Head of caudate nucleus (tissue), 42 donors: ENCODE measurements at regions not wholly inside any gene's neighbourhood (a gene's known extent, or its start where the extent isn't known, plus 50 kb on each side); places are given as distances from the start of the nearest gene placed in this dataset.
A peak's percentile ranks its signal among the peaks of the same experiment; 100 is the strongest.

Experiments
- DNase-seq, 42 donors: peaks; one replicate each; pipeline versions ENCODE4 v3.0.0 to v3.0.0-alpha.2; 2020 to 2021; ENCODE audit warnings: mixed read lengths in 7 of 42
- intact Hi-C: fragments of 100-400 bp; cut with DNase I; formaldehyde crosslinking; loops from one replicate; pipeline ENCODE4 v1.15.0; 2022

DNA sequence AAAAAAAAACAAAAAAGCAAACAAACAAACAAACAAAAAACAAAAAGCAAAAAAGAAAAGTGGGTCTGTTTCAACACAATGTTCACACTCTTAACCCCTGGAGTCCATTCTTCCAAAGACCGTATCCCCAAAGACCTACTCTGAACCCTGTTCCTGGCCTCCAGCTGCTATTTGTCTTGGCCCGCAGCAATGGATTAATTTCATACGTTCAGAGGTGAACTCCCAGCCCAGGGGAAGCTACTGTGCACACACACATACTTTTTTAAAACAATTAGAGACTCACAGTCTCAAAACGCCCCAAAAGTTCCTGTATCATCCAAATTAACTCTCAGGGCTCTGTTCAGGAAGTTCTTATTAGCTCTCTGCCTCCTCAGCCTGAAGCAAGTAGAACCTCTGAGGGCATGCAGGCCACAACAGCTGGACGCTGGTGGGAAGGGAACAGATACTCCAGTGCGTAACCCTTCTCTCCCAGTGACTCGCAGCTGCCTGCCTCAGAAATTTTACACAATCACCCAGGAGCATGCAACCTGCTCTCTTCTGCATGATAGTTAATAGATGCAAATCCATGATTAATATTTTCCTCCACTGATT lies 395.4 kb downstream of the RRAGC start:
- intact Hi-C loops = no loop called here
- no peak for DNase-seq

GRCh38 chr1:38463074-38463473 lies 396.5 kb downstream of the RRAGC start:
- no peak for DNase-seq
- intact Hi-C loops = no loop called here

GRCh38 chr1:38456531-38456876 lies 403.1 kb downstream of the RRAGC start:
- intact Hi-C loops = no loop called here
- DNase-seq = no peak

DNA sequence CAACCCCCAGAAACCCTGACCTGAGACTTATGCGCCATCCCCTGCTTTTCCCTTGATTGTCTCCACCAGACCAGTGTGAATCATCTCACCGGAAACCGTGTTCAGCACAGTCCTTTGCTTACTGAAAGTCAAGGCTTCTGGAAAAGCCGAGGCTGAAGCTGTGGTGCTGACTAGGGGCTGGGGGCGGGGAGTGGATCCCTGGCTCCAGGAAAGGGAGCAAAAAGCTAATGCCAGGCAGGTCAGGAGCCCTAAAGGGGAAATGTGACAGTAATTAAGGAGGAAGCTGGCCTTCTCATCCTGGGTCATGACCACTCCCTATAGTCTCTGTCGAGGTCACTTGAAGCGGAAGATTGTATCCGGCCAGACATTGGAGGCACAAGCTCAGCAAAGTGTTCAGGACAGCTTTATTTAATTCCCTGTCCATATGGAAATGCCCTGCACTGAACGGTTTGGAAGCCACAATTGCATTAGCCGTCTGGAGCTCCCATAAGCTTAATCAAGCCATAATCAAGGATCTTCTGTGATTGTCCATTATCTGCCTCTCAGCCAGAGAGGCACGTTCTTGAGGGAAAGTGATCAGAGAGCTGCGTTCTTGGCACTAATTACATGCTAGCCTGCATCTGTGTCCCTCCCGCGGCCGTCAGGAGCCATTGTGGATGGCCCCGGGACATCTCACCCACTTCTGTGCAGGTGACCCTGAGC lies 403.6 kb downstream of the RRAGC start:
- intact Hi-C loops = no loop called here
- no peak for DNase-seq

DNA sequence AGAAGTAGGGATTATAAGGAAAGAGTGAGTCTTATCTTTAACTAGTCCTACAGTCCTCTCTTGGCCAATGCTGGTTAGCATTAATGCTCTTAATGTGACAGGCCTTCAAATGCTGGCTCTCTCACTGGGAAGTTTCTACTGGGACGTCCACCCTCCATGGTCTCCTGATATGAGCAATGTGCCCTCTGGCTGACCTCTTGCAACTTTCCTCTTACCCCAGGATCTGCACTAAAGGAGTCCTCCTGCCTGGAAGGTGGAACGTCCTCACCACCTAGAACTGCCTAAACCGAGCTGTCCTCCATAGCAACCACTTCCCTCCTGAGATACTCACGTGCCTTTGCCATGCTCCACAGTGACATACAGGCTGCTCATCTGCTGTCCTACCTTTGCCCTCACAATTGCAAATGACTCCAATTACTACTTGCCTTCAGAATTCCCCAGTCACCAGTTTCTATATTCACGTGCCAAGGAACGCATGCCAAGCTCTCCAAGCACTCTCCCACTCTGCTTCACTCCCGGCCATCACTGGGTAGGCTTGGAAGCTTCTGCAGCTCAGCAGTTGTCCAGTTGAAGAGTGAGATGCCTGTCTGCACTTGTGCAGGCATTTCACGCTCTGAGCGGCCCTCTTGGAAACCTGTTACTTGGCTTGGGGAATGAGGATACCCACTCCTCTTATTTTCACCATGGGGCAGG lies 404.7 kb downstream of the RRAGC start:
- DNase-seq = no peak

GRCh38 chr1:38454236-38454635 lies 405.3 kb downstream of the RRAGC start:
- intact Hi-C loops = no loop called here
- no peak for DNase-seq

More for the DNA sequence above, 404.7 kb downstream of the RRAGC start:
- intact Hi-C loops = no loop called here

DNA sequence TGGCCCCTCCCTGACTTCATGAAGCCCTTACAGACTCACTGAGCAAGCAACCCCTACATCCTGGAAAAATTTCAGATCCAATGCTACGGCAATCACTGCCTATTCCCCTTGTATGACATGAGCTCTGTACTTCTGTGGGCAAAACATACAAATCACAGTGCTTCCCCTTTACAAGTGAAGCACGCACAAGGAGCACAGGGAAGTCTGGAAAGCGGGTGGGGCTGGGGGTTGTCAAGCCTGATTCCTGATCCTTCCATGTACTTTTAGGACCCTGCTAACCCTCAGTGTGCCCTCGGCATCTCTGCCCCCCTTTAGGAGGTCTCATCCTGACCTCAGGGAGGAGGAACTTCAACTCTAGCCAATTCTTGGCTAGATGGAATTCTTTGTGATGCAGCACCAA lies 405.7 kb upstream of the POU3F1 start:
- intact Hi-C loops = no loop called here
- no peak for DNase-seq

- intact Hi-C loops = no loop called here
- DNase-seq = peak in 5 of 42 donors; percentile 12 to 71 (median 47)
Observed at GRCh38 chr1:38451541-38451993, 405.0 kb upstream of the POU3F1 start.

- intact Hi-C loops = no loop called here
- no peak for DNase-seq
Observed at GRCh38 chr1:38448893-38449292, 402.3 kb upstream of the POU3F1 start.

- no peak for DNase-seq
- intact Hi-C loops = no loop called here
Observed at GRCh38 chr1:38446936-38447335, 400.3 kb upstream of the POU3F1 start.

DNA sequence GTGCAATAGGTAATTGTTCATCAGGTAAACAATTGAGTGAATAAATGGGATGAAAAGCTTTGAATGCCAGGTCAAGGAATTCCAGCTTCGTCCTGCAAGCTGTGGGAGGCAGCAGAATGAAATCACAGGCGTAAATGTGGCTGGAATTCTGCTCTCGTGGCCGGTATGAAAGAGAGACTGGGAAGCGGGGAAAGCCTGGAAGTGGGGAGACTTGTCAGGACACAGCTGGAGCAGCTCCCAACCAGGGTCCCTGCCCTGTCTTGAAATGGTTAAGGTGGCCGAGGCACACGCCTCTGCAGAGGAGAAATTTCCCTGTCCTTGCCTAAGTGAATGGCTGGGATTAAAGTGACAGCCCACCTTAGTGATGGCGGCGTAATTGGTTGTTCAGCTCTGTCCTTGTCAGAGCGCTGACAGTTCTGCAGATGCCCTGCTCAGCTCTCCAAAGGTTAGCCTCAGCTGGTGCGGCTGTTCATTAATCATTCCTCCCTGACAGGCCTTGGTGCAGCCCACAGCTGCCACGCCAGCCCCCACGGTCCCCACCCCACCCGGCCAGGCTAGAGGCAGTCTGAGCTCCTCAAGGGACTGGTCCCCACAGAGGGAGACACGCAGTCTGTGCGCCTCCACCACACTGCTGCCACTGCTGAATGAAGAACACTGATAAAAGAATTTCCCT lies 398.3 kb upstream of the POU3F1 start:
- intact Hi-C loops = no loop called here
- DNase-seq = no peak

DNA sequence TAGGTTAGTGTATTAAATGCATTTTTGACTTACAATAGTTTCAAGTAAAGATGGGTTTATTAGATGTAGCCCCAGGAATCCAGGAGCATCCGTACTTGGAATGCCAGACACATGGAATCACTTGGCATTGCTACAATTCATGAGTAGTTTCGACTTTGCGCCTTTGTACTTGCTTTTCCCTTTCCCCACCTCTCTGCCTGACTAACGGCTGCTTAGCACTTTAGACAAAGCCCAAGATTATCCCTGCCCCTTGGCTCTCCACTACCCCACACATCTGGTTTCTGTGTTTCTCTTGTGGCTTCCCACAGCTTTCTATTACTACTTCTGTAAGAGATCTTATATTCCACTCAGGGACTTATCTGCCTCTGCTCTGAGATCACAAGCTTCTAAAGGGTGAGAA lies 397.7 kb upstream of the POU3F1 start:
- intact Hi-C loops = no loop called here
- DNase-seq = no peak

GRCh38 chr1:38440402-38440801 lies 393.8 kb upstream of the POU3F1 start:
- intact Hi-C loops = no loop called here
- DNase-seq = no peak

DNA sequence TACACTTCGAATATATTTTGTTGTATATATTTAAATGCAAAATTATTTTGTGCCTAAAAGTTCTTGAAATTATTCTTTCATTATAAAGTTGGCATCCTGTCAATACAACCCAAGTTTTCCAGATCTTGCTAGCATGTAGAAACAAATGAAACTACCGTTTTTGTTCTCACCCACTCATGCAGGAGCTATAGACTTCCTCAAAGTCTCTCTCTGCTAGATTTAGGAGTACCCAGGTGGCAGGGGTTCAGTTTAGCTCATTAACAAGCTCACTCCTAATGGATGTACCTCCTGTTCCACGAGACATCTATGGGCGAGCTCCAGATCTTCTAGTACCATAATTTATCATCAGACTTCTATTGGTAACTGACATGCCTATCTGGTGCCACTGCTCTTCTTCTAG lies 390.2 kb upstream of the POU3F1 start:
- intact Hi-C loops = no loop called here
- DNase-seq = no peak

DNA sequence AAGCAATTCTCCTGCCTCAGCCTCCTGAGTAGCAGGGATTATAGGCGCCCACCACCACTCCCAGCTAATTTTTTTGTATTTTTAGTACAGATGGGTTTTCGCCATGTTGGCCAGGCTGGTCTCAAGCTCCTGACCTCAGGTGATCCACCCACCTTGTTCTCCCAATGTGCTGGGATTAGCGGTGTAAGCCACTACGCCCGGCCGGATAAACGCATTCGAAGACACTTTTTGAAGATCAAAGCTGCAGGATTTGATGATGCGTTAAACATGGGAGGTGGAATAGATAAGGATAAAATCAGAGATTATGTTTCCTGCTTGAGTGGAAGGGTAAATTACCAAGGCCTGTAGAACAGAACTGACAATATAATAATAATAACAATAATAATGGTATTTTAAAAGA lies 389.4 kb upstream of the POU3F1 start:
- DNase-seq = no peak
- intact Hi-C loops = no loop called here

- intact Hi-C loops = no loop called here
- DNase-seq = peak in 19 of 42 donors; percentile 9 to 70 (median 31)
Observed at GRCh38 chr1:38433084-38433722, 386.6 kb upstream of the POU3F1 start.

GRCh38 chr1:38431535-38432376 lies 385.2 kb upstream of the POU3F1 start:
- DNase-seq = no peak
- intact Hi-C loops = no loop called here

DNA sequence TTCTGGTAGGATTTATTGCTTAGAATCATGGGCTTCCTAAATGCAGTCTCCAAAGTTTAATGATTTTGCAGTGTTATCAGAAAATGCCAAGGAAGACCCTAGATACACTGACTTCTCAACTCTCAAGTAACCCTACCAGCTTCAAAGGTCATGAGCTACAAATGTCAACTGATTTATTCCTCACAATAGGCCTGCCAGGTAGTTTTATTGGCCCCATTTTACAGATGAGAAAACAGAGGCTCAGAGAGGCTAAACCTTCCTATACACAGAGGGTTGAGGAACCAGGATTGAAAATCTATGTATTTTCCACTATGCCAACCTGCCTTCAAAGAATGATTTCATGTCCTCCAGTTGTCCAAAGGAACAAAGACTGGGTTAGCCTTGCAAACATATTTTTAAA lies 384.4 kb upstream of the POU3F1 start:
- intact Hi-C loops = no loop called here
- no peak for DNase-seq

GRCh38 chr1:38424677-38425076 lies 378.1 kb upstream of the POU3F1 start:
- intact Hi-C loops = no loop called here
- no peak for DNase-seq
